Transverse colon (tissue), 4 donors: ENCODE measurements at regions not wholly inside any gene's neighbourhood (a gene's known extent, or its start where the extent isn't known, plus 50 kb on each side); places are given as distances from the start of the nearest gene placed in this dataset.

Experiments used
- EP300 ChIP-seq: sonication (generic); formaldehyde crosslinking; IDR thresholded peaks from one replicate; pipeline ENCODE4 v1.6.1; 2017; ENCODE audit warnings: antibody characterized with exemption, low read depth
- POLR2A ChIP-seq: fragments of 450-650 bp; IDR thresholded peaks from one replicate; pipeline ENCODE4 v1.6.1; 2016; ENCODE audit warnings: antibody characterized with exemption, mild to moderate bottlenecking, moderate library complexity
- POLR2AphosphoS5 ChIP-seq, 3 donors: sonication (generic); formaldehyde crosslinking; IDR thresholded peaks; one replicate each; pipeline ENCODE4 v1.6.1; 2016; ENCODE audit warnings: antibody characterized with exemption in 3 of 3
- TF ChIP-seq, protein P1 (sequence below), 5 experiments: fragments of 200-600 bp in 3 of 5; fragments of 450-650 bp in 2 of 5; sonication (generic) in 3 of 5; IDR thresholded peaks; 1 replicate in 2 of 5; 2 replicates in 3 of 5; pipeline ENCODE4 v1.5.1; 2016 to 2017; ENCODE audit warnings: antibody characterized with exemption in 5 of 5, inconsistent platforms in 3 of 5, mild to moderate bottlenecking in 2 of 5, moderate library complexity in 1 of 5

GRCh38 chr3:176933704-176934103 is 263.6 kb downstream of the TBL1XR1 start:
- no peak for TF ChIP-seq EP300
- TF ChIP-seq, protein P1, sequence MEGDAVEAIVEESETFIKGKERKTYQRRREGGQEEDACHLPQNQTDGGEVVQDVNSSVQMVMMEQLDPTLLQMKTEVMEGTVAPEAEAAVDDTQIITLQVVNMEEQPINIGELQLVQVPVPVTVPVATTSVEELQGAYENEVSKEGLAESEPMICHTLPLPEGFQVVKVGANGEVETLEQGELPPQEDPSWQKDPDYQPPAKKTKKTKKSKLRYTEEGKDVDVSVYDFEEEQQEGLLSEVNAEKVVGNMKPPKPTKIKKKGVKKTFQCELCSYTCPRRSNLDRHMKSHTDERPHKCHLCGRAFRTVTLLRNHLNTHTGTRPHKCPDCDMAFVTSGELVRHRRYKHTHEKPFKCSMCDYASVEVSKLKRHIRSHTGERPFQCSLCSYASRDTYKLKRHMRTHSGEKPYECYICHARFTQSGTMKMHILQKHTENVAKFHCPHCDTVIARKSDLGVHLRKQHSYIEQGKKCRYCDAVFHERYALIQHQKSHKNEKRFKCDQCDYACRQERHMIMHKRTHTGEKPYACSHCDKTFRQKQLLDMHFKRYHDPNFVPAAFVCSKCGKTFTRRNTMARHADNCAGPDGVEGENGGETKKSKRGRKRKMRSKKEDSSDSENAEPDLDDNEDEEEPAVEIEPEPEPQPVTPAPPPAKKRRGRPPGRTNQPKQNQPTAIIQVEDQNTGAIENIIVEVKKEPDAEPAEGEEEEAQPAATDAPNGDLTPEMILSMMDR (IDR thresholded peaks at IDR 0.05) = no peak
- TF ChIP-seq POLR2A = no peak
- TF ChIP-seq POLR2AphosphoS5 (IDR thresholded peaks at IDR 0.05) = no peak
